ENCODE measurements at regions not wholly inside any gene's neighbourhood (a gene's known extent, or its start where the extent isn't known, plus 50 kb on each side); places are given as distances from the start of the nearest gene placed in this dataset.
A peak's percentile ranks its signal among the peaks of the same experiment; 100 is the strongest.

DNA sequence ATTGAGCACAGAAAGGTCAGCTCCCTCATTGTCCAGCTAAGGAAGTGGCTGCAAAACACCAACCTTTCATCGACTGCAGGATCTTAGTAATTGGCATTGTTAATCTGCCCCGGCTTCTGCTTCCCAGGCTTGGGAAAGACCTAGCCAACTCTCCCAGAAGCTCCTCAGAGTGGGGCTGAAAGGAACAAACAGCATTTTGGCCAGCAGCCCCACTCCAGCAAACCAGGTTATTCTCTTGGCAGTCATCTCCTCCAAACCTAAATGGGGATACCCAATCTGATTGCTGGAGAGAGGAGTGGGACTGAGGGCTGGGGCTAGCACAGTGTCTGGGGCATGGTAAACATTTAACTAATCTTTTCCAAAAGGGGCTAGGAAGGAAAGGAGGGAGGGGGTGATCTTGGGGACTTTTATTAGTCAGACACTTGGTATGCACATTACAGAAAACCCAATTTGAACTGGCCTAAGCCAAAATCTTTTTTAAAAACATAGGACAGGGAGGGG lies 294.4 kb downstream of the MN1 start:
- DNase-seq: no peak
- Histone ChIP-seq H3K14ac (ENCODE audit: low read length in 2 of 2) (no peak overlapping the region), H3K36me3 (ENCODE audit: control insufficient read depth in 1 of 2, insufficient read depth in 2 of 2, low read depth in 1 of 2, low read length in 2 of 2) (no peaks in the 10 kb centered on the region), H4K8ac (ENCODE audit: low read length) (no peak overlapping the region), H3K9me3 (ENCODE audit: control insufficient read depth, low read length) (peaks cover 2% of the 10 kb centered on the region), H3K27ac (ENCODE audit: low read length, poor library complexity, severe bottlenecking) (no peak overlapping the region), H3K4me2 (ENCODE audit: low read length, poor library complexity, severe bottlenecking) (no peak overlapping the region), H3K4me3 (ENCODE audit: insufficient read depth in 1 of 2, low read depth in 1 of 2, low read length in 2 of 2) (no peak overlapping the region), H4K91ac (ENCODE audit: low read length) (no peak overlapping the region), H3K79me1 (replicated peaks; ENCODE audit: low read length, poor library complexity, severe bottlenecking) (no peaks in the 10 kb centered on the region), H3K18ac (ENCODE audit: low read depth in 1 of 2, low read length in 2 of 2) (no peak overlapping the region), H3K4me1 (ENCODE audit: control insufficient read depth, insufficient read depth, low read depth, low read length) (peaks cover 15% of the 10 kb centered on the region), H3K9ac (ENCODE audit: low read length) (no peak overlapping the region), H2BK12ac (ENCODE audit: low read length in 2 of 2) (no peak overlapping the region), H3K23ac (ENCODE audit: low read length in 2 of 2) (no peak overlapping the region), H2BK5ac (ENCODE audit: low read depth, low read length, poor library complexity, severe bottlenecking) (no peak overlapping the region), H2BK120ac (ENCODE audit: low read depth, low read length) (no peak overlapping the region), H3K4ac (ENCODE audit: low read depth in 1 of 2, low read length in 2 of 2) (no peak overlapping the region), H3K27me3 (ENCODE audit: control insufficient read depth in 1 of 2, insufficient read depth in 1 of 2, low read length in 2 of 2) (no peaks in the 10 kb centered on the region), H2AK5ac (ENCODE audit: low read length, severe bottlenecking) (no peak overlapping the region), H2AFZ (ENCODE audit: low read depth, low read length) (no peak overlapping the region), H2BK15ac (ENCODE audit: low read depth, poor library complexity, severe bottlenecking) (no peak overlapping the region)
- WGBS: 92% methylated on average over 2 of the region's 2 CpGs

DNA sequence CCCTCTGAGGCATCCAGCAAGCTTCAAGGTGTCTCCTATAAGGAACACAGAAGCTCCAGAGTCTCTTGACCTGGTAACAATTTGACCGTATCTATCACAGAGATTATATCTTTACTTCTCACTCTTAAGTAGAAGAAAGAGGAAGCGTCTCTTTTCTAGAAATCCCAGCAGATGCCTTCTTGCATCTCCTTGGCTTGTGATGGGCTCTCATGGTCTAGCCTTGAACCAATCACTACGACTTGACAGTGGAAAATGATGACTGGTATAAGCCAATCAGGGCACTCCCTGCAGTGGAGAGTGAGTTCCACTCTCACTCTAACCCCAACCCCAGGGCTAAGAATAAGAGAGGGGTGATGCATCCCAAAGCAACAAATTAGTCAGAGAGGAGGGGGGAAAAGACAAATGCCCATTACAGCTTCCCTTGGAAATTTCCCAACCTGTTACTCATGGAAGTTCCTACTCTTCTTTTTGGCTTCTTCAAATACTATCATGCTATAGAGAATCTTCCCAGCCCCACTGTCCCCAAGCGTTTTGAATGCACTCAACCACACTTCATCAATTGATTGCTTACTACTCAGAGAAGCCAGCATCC lies 293.5 kb downstream of the MN1 start:
- no peak for DNase-seq
- H2BK15ac ChIP-seq (ENCODE audit: low read depth, poor library complexity, severe bottlenecking): no peak overlapping the region
- no peak overlapping the region for H4K91ac ChIP-seq (ENCODE audit: low read length)
- no peak overlapping the region for H2BK120ac ChIP-seq (ENCODE audit: low read depth, low read length)
- no peak overlapping the region for H2BK12ac ChIP-seq (ENCODE audit: low read length in 2 of 2)
- no peak overlapping the region for H3K4me2 ChIP-seq (ENCODE audit: low read length, poor library complexity, severe bottlenecking)
- no peak overlapping the region for H3K18ac ChIP-seq (ENCODE audit: low read depth in 1 of 2, low read length in 2 of 2)
- no peak overlapping the region for H2BK5ac ChIP-seq (ENCODE audit: low read depth, low read length, poor library complexity, severe bottlenecking)
- no peaks in the 10 kb centered on the region for H3K36me3 ChIP-seq (ENCODE audit: control insufficient read depth in 1 of 2, insufficient read depth in 2 of 2, low read depth in 1 of 2, low read length in 2 of 2)
- H3K23ac ChIP-seq (ENCODE audit: low read length in 2 of 2): no peak overlapping the region
- WGBS: 86% methylated on average over 4 of the region's 4 CpGs
- no peak overlapping the region for H3K27ac ChIP-seq (ENCODE audit: low read length, poor library complexity, severe bottlenecking)
- H3K14ac ChIP-seq (ENCODE audit: low read length in 2 of 2): no peak overlapping the region
- H3K4me3 ChIP-seq (ENCODE audit: insufficient read depth in 1 of 2, low read depth in 1 of 2, low read length in 2 of 2): no peak overlapping the region
- no peak overlapping the region for H3K4ac ChIP-seq (ENCODE audit: low read depth in 1 of 2, low read length in 2 of 2)
- peak overlapping the region; percentile 6 for H3K9ac ChIP-seq (ENCODE audit: low read length)
- H3K27me3 ChIP-seq (ENCODE audit: control insufficient read depth in 1 of 2, insufficient read depth in 1 of 2, low read length in 2 of 2): no peaks in the 10 kb centered on the region
- no peak overlapping the region for H2AFZ ChIP-seq (ENCODE audit: low read depth, low read length)
- H3K9me3 ChIP-seq (ENCODE audit: control insufficient read depth, low read length): peaks cover 2% of the 10 kb centered on the region
- H4K8ac ChIP-seq (ENCODE audit: low read length): no peak overlapping the region
- no peaks in the 10 kb centered on the region for H3K79me1 ChIP-seq (replicated peaks; ENCODE audit: low read length, poor library complexity, severe bottlenecking)
- no peak overlapping the region for H2AK5ac ChIP-seq (ENCODE audit: low read length, severe bottlenecking)
- peaks cover 20% of the 10 kb centered on the region for H3K4me1 ChIP-seq (ENCODE audit: control insufficient read depth, insufficient read depth, low read depth, low read length)

GRCh38 chr22:27509132-27509920 lies 292.2 kb downstream of the MN1 start:
- H2BK15ac ChIP-seq (ENCODE audit: low read depth, poor library complexity, severe bottlenecking): no peak overlapping the region

GRCh38 chr22:27510024-27510423 lies 291.5 kb downstream of the MN1 start:
- Histone ChIP-seq H3K23ac (ENCODE audit: low read length in 2 of 2) (no peak overlapping the region), H3K18ac (ENCODE audit: low read depth in 1 of 2, low read length in 2 of 2) (no peak overlapping the region), H2BK12ac (ENCODE audit: low read length in 2 of 2) (no peak overlapping the region), H3K4ac (ENCODE audit: low read depth in 1 of 2, low read length in 2 of 2) (no peak overlapping the region), H3K14ac (ENCODE audit: low read length in 2 of 2) (no peak overlapping the region), H4K8ac (ENCODE audit: low read length) (no peak overlapping the region), H3K9ac (ENCODE audit: low read length) (no peak overlapping the region), H3K4me3 (ENCODE audit: insufficient read depth in 1 of 2, low read depth in 1 of 2, low read length in 2 of 2) (no peak overlapping the region), H3K4me2 (ENCODE audit: low read length, poor library complexity, severe bottlenecking) (no peak overlapping the region), H2AK5ac (ENCODE audit: low read length, severe bottlenecking) (no peak overlapping the region), H3K27ac (ENCODE audit: low read length, poor library complexity, severe bottlenecking) (no peak overlapping the region), H3K79me1 (replicated peaks; ENCODE audit: low read length, poor library complexity, severe bottlenecking) (no peaks in the 10 kb centered on the region), H3K27me3 (ENCODE audit: control insufficient read depth in 1 of 2, insufficient read depth in 1 of 2, low read length in 2 of 2) (no peaks in the 10 kb centered on the region), H2BK15ac (ENCODE audit: low read depth, poor library complexity, severe bottlenecking) (no peak overlapping the region), H3K9me3 (ENCODE audit: control insufficient read depth, low read length) (no peaks in the 10 kb centered on the region), H3K4me1 (ENCODE audit: control insufficient read depth, insufficient read depth, low read depth, low read length) (peaks cover 13% of the 10 kb centered on the region), H2BK5ac (ENCODE audit: low read depth, low read length, poor library complexity, severe bottlenecking) (no peak overlapping the region), H4K91ac (ENCODE audit: low read length) (no peak overlapping the region), H3K36me3 (ENCODE audit: control insufficient read depth in 1 of 2, insufficient read depth in 2 of 2, low read depth in 1 of 2, low read length in 2 of 2) (no peaks in the 10 kb centered on the region), H2BK120ac (ENCODE audit: low read depth, low read length) (no peak overlapping the region), H2AFZ (ENCODE audit: low read depth, low read length) (no peak overlapping the region)
- WGBS: 79% methylated on average over 3 of the region's 3 CpGs
- DNase-seq: no peak

More at GRCh38 chr22:27509132-27509920, 292.2 kb downstream of the MN1 start:
- no peak overlapping the region for H2BK5ac ChIP-seq (ENCODE audit: low read depth, low read length, poor library complexity, severe bottlenecking)
- H3K27me3 ChIP-seq (ENCODE audit: control insufficient read depth in 1 of 2, insufficient read depth in 1 of 2, low read length in 2 of 2): no peaks in the 10 kb centered on the region
- no peak overlapping the region for H3K23ac ChIP-seq (ENCODE audit: low read length in 2 of 2)
- H2AFZ ChIP-seq (ENCODE audit: low read depth, low read length): no peak overlapping the region
- no peaks in the 10 kb centered on the region for H3K9me3 ChIP-seq (ENCODE audit: control insufficient read depth, low read length)
- H3K14ac ChIP-seq (ENCODE audit: low read length in 2 of 2): no peak overlapping the region
- H2BK120ac ChIP-seq (ENCODE audit: low read depth, low read length): no peak overlapping the region
- no peak overlapping the region for H2AK5ac ChIP-seq (ENCODE audit: low read length, severe bottlenecking)
- 84% methylated on average over 3 of the region's 3 CpGs for WGBS
- no peak overlapping the region for H4K91ac ChIP-seq (ENCODE audit: low read length)
- no peak for DNase-seq
- no peak overlapping the region for H3K4me3 ChIP-seq (ENCODE audit: insufficient read depth in 1 of 2, low read depth in 1 of 2, low read length in 2 of 2)
- no peak overlapping the region for H3K18ac ChIP-seq (ENCODE audit: low read depth in 1 of 2, low read length in 2 of 2)
- no peak overlapping the region for H4K8ac ChIP-seq (ENCODE audit: low read length)
- H3K27ac ChIP-seq (ENCODE audit: low read length, poor library complexity, severe bottlenecking): no peak overlapping the region
- H3K4me1 ChIP-seq (ENCODE audit: control insufficient read depth, insufficient read depth, low read depth, low read length): peaks cover 18% of the 10 kb centered on the region
- H3K4me2 ChIP-seq (ENCODE audit: low read length, poor library complexity, severe bottlenecking): no peak overlapping the region
- no peak overlapping the region for H3K9ac ChIP-seq (ENCODE audit: low read length)
- H3K4ac ChIP-seq (ENCODE audit: low read depth in 1 of 2, low read length in 2 of 2): no peak overlapping the region
- H3K36me3 ChIP-seq (ENCODE audit: control insufficient read depth in 1 of 2, insufficient read depth in 2 of 2, low read depth in 1 of 2, low read length in 2 of 2): no peaks in the 10 kb centered on the region
- no peaks in the 10 kb centered on the region for H3K79me1 ChIP-seq (replicated peaks; ENCODE audit: low read length, poor library complexity, severe bottlenecking)
- H2BK12ac ChIP-seq (ENCODE audit: low read length in 2 of 2): no peak overlapping the region
